CD4-positive, alpha-beta T cell treated with Interleukin-21 for 1 hour (primary cell): ENCODE measurements at regions not wholly inside any gene's neighbourhood (a gene's known extent, or its start where the extent isn't known, plus 50 kb on each side); places are given as distances from the start of the nearest gene placed in this dataset.

Source experiments
- DNase-seq: peaks from one replicate; pipeline ENCODE4 v3.0.0-alpha.2; 2020

- DNase-seq, result peak; percentile 23
Observed at GRCh38 chr4:160125576-160126287, 1022.9 kb downstream of the RAPGEF2 start.

GRCh38 chr4:160127211-160127610 is 1024.3 kb downstream of the RAPGEF2 start:
- no peak for DNase-seq

GRCh38 chr4:160129439-160129838 is 1026.6 kb downstream of the RAPGEF2 start:
- no peak for DNase-seq

GRCh38 chr4:160136021-160136420 is 1033.1 kb downstream of the RAPGEF2 start:
- DNase-seq, result no peak

GRCh38 chr4:160141206-160141605 is 1038.3 kb downstream of the RAPGEF2 start:
- no peak for DNase-seq

GRCh38 chr4:160142579-160142978 is 1039.7 kb downstream of the RAPGEF2 start:
- no peak for DNase-seq

- no peak for DNase-seq
Observed at GRCh38 chr4:160143574-160143973, 1040.7 kb downstream of the RAPGEF2 start.

GRCh38 chr4:160159457-160159856 is 1056.6 kb downstream of the RAPGEF2 start:
- DNase-seq, result no peak

- DNase-seq, result no peak
Observed at GRCh38 chr4:160161026-160161425, 1058.1 kb downstream of the RAPGEF2 start.

- no peak for DNase-seq
Observed at GRCh38 chr4:160175064-160175643, 1072.3 kb downstream of the RAPGEF2 start.

GRCh38 chr4:160180211-160180610 is 1077.3 kb downstream of the RAPGEF2 start:
- no peak for DNase-seq

- DNase-seq, result no peak
Observed at GRCh38 chr4:160182727-160183126, 1079.8 kb downstream of the RAPGEF2 start.

- DNase-seq, result no peak
Observed at GRCh38 chr4:160184884-160185283, 1082.0 kb downstream of the RAPGEF2 start.

GRCh38 chr4:160193787-160194186 is 1090.9 kb downstream of the RAPGEF2 start:
- no peak for DNase-seq

- no peak for DNase-seq
Observed at GRCh38 chr4:160194716-160195115, 1091.8 kb downstream of the RAPGEF2 start.

- no peak for DNase-seq
Observed at GRCh38 chr4:160202802-160203201, 1099.9 kb downstream of the RAPGEF2 start.

- no peak for DNase-seq
Observed at GRCh38 chr4:160212078-160212477, 1109.2 kb downstream of the RAPGEF2 start.

- no peak for DNase-seq
Observed at GRCh38 chr4:160213366-160213765, 1110.5 kb downstream of the RAPGEF2 start.

- no peak for DNase-seq
Observed at GRCh38 chr4:160217352-160217751, 1114.5 kb downstream of the RAPGEF2 start.

- DNase-seq, result no peak
Observed at GRCh38 chr4:160224049-160224448, 1121.2 kb downstream of the RAPGEF2 start.

- DNase-seq, result no peak
Observed at GRCh38 chr4:160233141-160233540, 1130.3 kb downstream of the RAPGEF2 start.

GRCh38 chr4:160235285-160235684 is 1132.4 kb downstream of the RAPGEF2 start:
- DNase-seq, result no peak

GRCh38 chr4:160235771-160236170 is 1132.9 kb downstream of the RAPGEF2 start:
- no peak for DNase-seq

GRCh38 chr4:160238790-160239189 is 1135.9 kb downstream of the RAPGEF2 start:
- DNase-seq, result no peak
